ENCODE measurements at regions not wholly inside any gene's neighbourhood (a gene's known extent, or its start where the extent isn't known, plus 50 kb on each side); places are given as distances from the start of the nearest gene placed in this dataset.

GRCh38 chr11:32003335-32003734 is 87.5 kb upstream of the RCN1 start:
- DNase-seq (ENCODE audit: low spot score): no peak

GRCh38 chr11:32002311-32002710 is 88.6 kb upstream of the RCN1 start:
- DNase-seq (ENCODE audit: low spot score) (no peak), FAIRE-seq (no peak)

More at GRCh38 chr11:32003335-32003734, 87.5 kb upstream of the RCN1 start:
- FAIRE-seq: no peak

GRCh38 chr11:31997955-31998354 is 92.9 kb upstream of the RCN1 start:
- DNase-seq (ENCODE audit: low spot score) (no peak), FAIRE-seq (no peak)

- FAIRE-seq: no peak
- DNase-seq (ENCODE audit: low spot score): no peak
Measured at GRCh38 chr11:31996159-31996881, 94.6 kb upstream of the RCN1 start.

GRCh38 chr11:31995525-31996094 is 95.3 kb upstream of the RCN1 start:
- DNase-seq (ENCODE audit: low spot score) (no peak), FAIRE-seq (no peak)

GRCh38 chr11:31995032-31995431 is 95.8 kb upstream of the RCN1 start:
- no peak for FAIRE-seq
- no peak for DNase-seq (ENCODE audit: low spot score)

- DNase-seq (ENCODE audit: low spot score): no peak
- no peak for FAIRE-seq
Measured at GRCh38 chr11:31987118-31988005, 103.5 kb upstream of the RCN1 start.

GRCh38 chr11:31986201-31986889 is 104.5 kb upstream of the RCN1 start:
- no peak for FAIRE-seq
- DNase-seq (ENCODE audit: low spot score): no peak

GRCh38 chr11:31981457-31981856 is 109.4 kb upstream of the RCN1 start:
- no peak for FAIRE-seq
- no peak for DNase-seq (ENCODE audit: low spot score)

GRCh38 chr11:31977343-31977742 is 113.5 kb upstream of the RCN1 start:
- DNase-seq (ENCODE audit: low spot score): no peak
- FAIRE-seq: no peak

- FAIRE-seq (peak; percentile 92), DNase-seq (ENCODE audit: low spot score) (peak; percentile 83)
Measured at GRCh38 chr11:31974366-31975136, 116.3 kb upstream of the RCN1 start.

- DNase-seq (ENCODE audit: low spot score) (no peak), FAIRE-seq (no peak)
Measured at GRCh38 chr11:31973172-31973571, 117.7 kb upstream of the RCN1 start.

GRCh38 chr11:31972623-31973022 is 118.3 kb upstream of the RCN1 start:
- FAIRE-seq (no peak), DNase-seq (ENCODE audit: low spot score) (no peak)

- FAIRE-seq: no peak
- DNase-seq (ENCODE audit: low spot score): no peak
Measured at GRCh38 chr11:31969359-31969702, 121.5 kb upstream of the RCN1 start.

GRCh38 chr11:31968461-31969358 is 122.2 kb upstream of the RCN1 start:
- FAIRE-seq (peak; percentile 26), DNase-seq (ENCODE audit: low spot score) (peak; percentile 54)

GRCh38 chr11:31967404-31968130 is 123.3 kb upstream of the RCN1 start:
- DNase-seq (ENCODE audit: low spot score) (no peak), FAIRE-seq (no peak)

- DNase-seq (ENCODE audit: low spot score): no peak
- no peak for FAIRE-seq
Measured at GRCh38 chr11:31966846-31967245, 124.0 kb upstream of the RCN1 start.

GRCh38 chr11:31964181-31964580 is 126.7 kb upstream of the RCN1 start:
- FAIRE-seq (no peak), DNase-seq (ENCODE audit: low spot score) (no peak)

- DNase-seq (ENCODE audit: low spot score) (no peak), FAIRE-seq (no peak)
Measured at GRCh38 chr11:31960126-31960525, 130.7 kb upstream of the RCN1 start.
